ENCODE measurements at regions not wholly inside any gene's neighbourhood (a gene's known extent, or its start where the extent isn't known, plus 50 kb on each side); places are given as distances from the start of the nearest gene placed in this dataset.

GRCh38 chr11:15858881-15859280 is 497.5 kb downstream of the SOX6 start:
- Mint-ChIP-seq H3K4me1 (peaks cover 11% of the 10 kb centered on the region), H3K9me3 (no peaks in the 10 kb centered on the region), H3K27me3 (ENCODE audit: insufficient read depth) (peaks cover 18% of the 10 kb centered on the region), H3K27ac (no peak overlapping the region), H3K4me3 (no peak overlapping the region), H3K36me3 (ENCODE audit: low read depth) (no peaks in the 10 kb centered on the region)
- no peak overlapping the region for H3K4me3 ChIP-seq (ENCODE audit: low read length)
- 94 to 100% methylated on average over 2 to 3 of the region's 3 CpGs for WGBS, 2 experiments (ENCODE audit: insufficient coverage in 1 of 2, insufficient read length in 1 of 2)
- no peaks in the 10 kb centered on the region for H3K9me3 ChIP-seq (ENCODE audit: control insufficient read depth, low read length)
- no peaks in the 10 kb centered on the region for H3K27me3 ChIP-seq (ENCODE audit: control insufficient read depth, insufficient read depth, low read length, poor library complexity, severe bottlenecking)
- H3K27ac ChIP-seq (ENCODE audit: low read depth, low read length) = no peak overlapping the region
- no peak for TF ChIP-seq CTCF (conservative IDR thresholded peaks at IDR 0.05)
- H3K4me1 ChIP-seq (ENCODE audit: control insufficient read depth, insufficient read depth, low read length) = peaks cover 8% of the 10 kb centered on the region
- DNase-seq = no peak
- no peaks in the 10 kb centered on the region for H3K36me3 ChIP-seq (ENCODE audit: control insufficient read depth, insufficient read depth, low read length)
- no peak overlapping the region for H3K9ac ChIP-seq (ENCODE audit: extremely low read depth, low read length, poor library complexity, severe bottlenecking)

- Histone ChIP-seq H3K36me3 (ENCODE audit: control insufficient read depth, insufficient read depth, low read length) (no peaks in the 10 kb centered on the region), H3K9me3 (ENCODE audit: control insufficient read depth, low read length) (no peaks in the 10 kb centered on the region), H3K27ac (ENCODE audit: low read depth, low read length) (no peak overlapping the region), H3K4me1 (ENCODE audit: control insufficient read depth, insufficient read depth, low read length) (peaks cover 6% of the 10 kb centered on the region), H3K27me3 (ENCODE audit: control insufficient read depth, insufficient read depth, low read length, poor library complexity, severe bottlenecking) (no peaks in the 10 kb centered on the region), H3K9ac (ENCODE audit: extremely low read depth, low read length, poor library complexity, severe bottlenecking) (no peak overlapping the region), H3K4me3 (ENCODE audit: low read length) (no peak overlapping the region)
- peaks cover 15% of the 10 kb centered on the region for H3K4me1 Mint-ChIP-seq
- no peak for TF ChIP-seq CTCF (conservative IDR thresholded peaks at IDR 0.05)
- peaks cover under 1% of the 10 kb centered on the region for H3K9me3 Mint-ChIP-seq
- WGBS, 2 experiments (ENCODE audit: insufficient coverage in 1 of 2, insufficient read length in 1 of 2) = 95 to 100% methylated on average over 1 to 3 of the region's 3 CpGs
- H3K27ac Mint-ChIP-seq = no peak overlapping the region
- H3K27me3 Mint-ChIP-seq (ENCODE audit: insufficient read depth) = peaks cover 18% of the 10 kb centered on the region
- H3K36me3 Mint-ChIP-seq (ENCODE audit: low read depth) = no peaks in the 10 kb centered on the region
- H3K4me3 Mint-ChIP-seq = no peak overlapping the region
- DNase-seq = no peak
Observed at GRCh38 chr11:15859411-15859810, 496.9 kb downstream of the SOX6 start.

- Histone ChIP-seq H3K4me1 (ENCODE audit: control insufficient read depth, insufficient read depth, low read length) (no peaks in the 10 kb centered on the region), H3K9ac (ENCODE audit: extremely low read depth, low read length, poor library complexity, severe bottlenecking) (no peak overlapping the region), H3K9me3 (ENCODE audit: control insufficient read depth, low read length) (no peaks in the 10 kb centered on the region), H3K4me3 (ENCODE audit: low read length) (no peak overlapping the region), H3K27me3 (ENCODE audit: control insufficient read depth, insufficient read depth, low read length, poor library complexity, severe bottlenecking) (no peaks in the 10 kb centered on the region), H3K36me3 (ENCODE audit: control insufficient read depth, insufficient read depth, low read length) (no peaks in the 10 kb centered on the region), H3K27ac (ENCODE audit: low read depth, low read length) (no peak overlapping the region)
- H3K4me1 Mint-ChIP-seq = peaks cover 6% of the 10 kb centered on the region
- no peak for TF ChIP-seq CTCF (conservative IDR thresholded peaks at IDR 0.05)
- peaks cover 3% of the 10 kb centered on the region for H3K9me3 Mint-ChIP-seq
- no peak overlapping the region for H3K4me3 Mint-ChIP-seq
- H3K36me3 Mint-ChIP-seq (ENCODE audit: low read depth) = no peaks in the 10 kb centered on the region
- DNase-seq = no peak
- no peak overlapping the region for H3K27ac Mint-ChIP-seq
- 94 to 100% methylated on average over 1 to 2 of the region's 2 CpGs for WGBS, 2 experiments (ENCODE audit: insufficient coverage in 1 of 2, insufficient read length in 1 of 2)
- H3K27me3 Mint-ChIP-seq (ENCODE audit: insufficient read depth) = peaks cover 18% of the 10 kb centered on the region
Observed at GRCh38 chr11:15861256-15861655, 495.1 kb downstream of the SOX6 start.

All from endodermal cell (in vitro differentiated cells).